Endothelial cell of umbilical vein (primary cell): ENCODE measurements at regions not wholly inside any gene's neighbourhood (a gene's known extent, or its start where the extent isn't known, plus 50 kb on each side); places are given as distances from the start of the nearest gene placed in this dataset.
"Not testable (repeated sequence)": the region's sequence is repeated elsewhere in the genome, so short reads cannot be mapped to it uniquely, and the experiment has no call there.

ENCODE experiments used
- BruUV-seq: library from RNA; stranded (reverse); fragments of 400-500 nt; replicated peaks from 2 replicates; lab custom pipeline; 2021; lab: Mats Ljungman, UMichigan
- CTCF ChIA-PET: fragments of 300-600, 350-600 bp; sonication (Branson Sonifier 250); formaldehyde crosslinking; loops from one replicate; lab custom pipeline; 2021; ENCODE audit warnings: antibody characterized with exemption, inconsistent platforms; lab: Charles Lee
- POLR2A ChIA-PET: fragments of 300-600, 350-600 bp; sonication (Branson Sonifier 250); formaldehyde crosslinking; loops from one replicate; lab custom pipeline; 2021; ENCODE audit warnings: antibody characterized with exemption, inconsistent platforms; lab: Charles Lee
- DNase-seq: peaks from one replicate; pipeline ENCODE4 v3.0.0-alpha.2; 2011; ENCODE audit warnings: low read depth, low spot score
- FAIRE-seq: peaks from 2 replicates; lab custom pipeline; 2011; peaks lifted over from hg19 to GRCh38; lab: Jason Lieb, UNC
- H2AFZ ChIP-seq: 2 replicates; pipeline ENCODE4 v1.6.0; 2012; ENCODE audit warnings: low read depth, low read length, control low read depth, inconsistent platforms
- H3K27ac ChIP-seq: 2 replicates; pipeline ENCODE4 v1.5.1; 2011; ENCODE audit warnings: low read depth, mild to moderate bottlenecking, control low read depth, low read length, moderate library complexity; ENCODE audit not compliant: insufficient read depth
- H3K27me3 ChIP-seq, 2 experiments: 2 replicates each; pipeline versions ENCODE4 v1.6.0 to v1.6.1; 2011; ENCODE audit warnings: low read length in 2 of 2, mixed read lengths in 1 of 2; ENCODE audit not compliant: control insufficient read depth in 2 of 2, insufficient read depth in 2 of 2
- H3K36me3 ChIP-seq, 2 experiments: 2 replicates in 1 of 2; 3 replicates in 1 of 2; pipeline ENCODE4 v1.5.1; 2011; ENCODE audit warnings: low read length in 2 of 2, mild to moderate bottlenecking in 1 of 2, moderate library complexity in 1 of 2; ENCODE audit not compliant: control insufficient read depth in 2 of 2, insufficient read depth in 2 of 2; ENCODE audit errors: extremely low read depth in 1 of 2
- H3K4me1 ChIP-seq: 3 replicates; pipeline ENCODE4 v1.5.1; 2011; ENCODE audit warnings: mild to moderate bottlenecking, low read length; ENCODE audit not compliant: control insufficient read depth, insufficient read depth; ENCODE audit errors: extremely low read depth
- H3K4me2 ChIP-seq: 2 replicates; pipeline ENCODE4 v1.6.1; 2011; ENCODE audit warnings: low read length, control low read depth, mixed read lengths; ENCODE audit not compliant: insufficient read depth
- H3K4me3 ChIP-seq, 3 experiments: fragments of 200-600 bp in 1 of 3; sonication (generic), shearing (Covaris generic) in 1 of 3; replicated peaks in 1 of 3; 2 replicates each; pipeline ENCODE4 v1.5.1; 2011 to 2016; ENCODE audit warnings: control low read depth in 3 of 3, low read length in 3 of 3, mild to moderate bottlenecking in 2 of 3, inconsistent platforms in 1 of 3, low read depth in 1 of 3, moderate library complexity in 1 of 3; ENCODE audit not compliant: insufficient read depth in 1 of 3
- H3K79me2 ChIP-seq: 2 replicates; pipeline ENCODE4 v1.6.0; 2012; ENCODE audit warnings: low read length, inconsistent platforms; ENCODE audit not compliant: control insufficient read depth, insufficient read depth
- H3K9ac ChIP-seq: replicated peaks from 2 replicates; pipeline ENCODE3; 2011; ENCODE audit warnings: low read length, control low read depth; ENCODE audit not compliant: insufficient read depth; ENCODE audit errors: extremely low read depth
- H3K9me1 ChIP-seq: replicated peaks from 3 replicates; pipeline ENCODE4 v1.6.0; 2011; ENCODE audit warnings: mild to moderate bottlenecking, low read length; ENCODE audit not compliant: control insufficient read depth, insufficient read depth; ENCODE audit errors: extremely low read depth
- H3K9me3 ChIP-seq: replicated peaks from 2 replicates; pipeline ENCODE4 v1.5.1; 2012; ENCODE audit warnings: low read length, inconsistent platforms; ENCODE audit not compliant: control insufficient read depth, insufficient read depth
- H4K20me1 ChIP-seq: replicated peaks from 2 replicates; pipeline ENCODE3; 2011; ENCODE audit warnings: mild to moderate bottlenecking, low read length; ENCODE audit not compliant: control insufficient read depth, insufficient read depth; ENCODE audit errors: extremely low read depth
- EZH2 ChIP-seq: IDR thresholded peaks from 2 replicates; pipeline ENCODE4 v1.6.1; 2012; ENCODE audit warnings: borderline replicate concordance, low read depth, mild to moderate bottlenecking, moderate library complexity, low read length, inconsistent platforms; ENCODE audit not compliant: severe bottlenecking
- FOS ChIP-seq: IDR thresholded peaks from 2 replicates; pipeline ENCODE4 v1.6.1; 2011; ENCODE audit warnings: mild to moderate bottlenecking, low read length, moderate library complexity, borderline replicate concordance; ENCODE audit not compliant: insufficient read depth
- GATA2 ChIP-seq: IDR thresholded peaks from 2 replicates; pipeline ENCODE4 v1.7.0; 2011; ENCODE audit warnings: low read depth, mild to moderate bottlenecking, moderate library complexity, mixed read lengths, low read length; ENCODE audit not compliant: insufficient read length, insufficient read depth
- JUN ChIP-seq: IDR thresholded peaks from 2 replicates; pipeline ENCODE4 v1.6.1; 2011; ENCODE audit warnings: borderline replicate concordance, low read depth; ENCODE audit not compliant: insufficient read length, insufficient read depth
- MYC ChIP-seq: IDR thresholded peaks from one replicate; pipeline ENCODE4 v1.6.1; 2011; ENCODE audit warnings: mild to moderate bottlenecking, low read depth, low read length
- POLR2A ChIP-seq: IDR thresholded peaks from 2 replicates; pipeline ENCODE4 v1.6.1; 2012; ENCODE audit warnings: low read depth, mild to moderate bottlenecking, control low read depth, low read length
- POLR2AphosphoS5 ChIP-seq: IDR thresholded peaks from 2 replicates; pipeline ENCODE4 v1.6.1; 2012; ENCODE audit warnings: low read depth, mild to moderate bottlenecking, control low read depth, low read length, moderate library complexity; ENCODE audit not compliant: insufficient read depth
- dilution Hi-C: fragments of 300-500 bp; cut with MboI; formaldehyde crosslinking; loops from one replicate; pipeline ENCODE4 v1.15.0; 2019; ENCODE audit warnings: low sequenced_read_pairs; ENCODE audit not compliant: extremely low pct_ligation_motif_present
- intact Hi-C: fragments of 100-400 bp; cut with micrococcal nuclease; formaldehyde crosslinking; loops from one replicate; pipeline ENCODE4 v1.10.0; 2022
- TF ChIP-seq, protein P1 (sequence below): IDR thresholded peaks from 2 replicates; pipeline ENCODE4 v1.6.1; 2011; ENCODE audit not compliant: insufficient read depth, insufficient read length
- TF ChIP-seq, protein P2 (sequence below), 2 donors: IDR thresholded peaks; 1 replicate in 1 of 2; 2 replicates in 1 of 2; pipeline ENCODE4 v1.5.1; 2011; ENCODE audit warnings: low read length in 2 of 2, mild to moderate bottlenecking in 2 of 2, moderate library complexity in 2 of 2, control low read depth in 1 of 2, inconsistent platforms in 1 of 2, low read depth in 1 of 2; ENCODE audit not compliant: insufficient read depth in 1 of 2; ENCODE audit errors: extremely low read depth in 1 of 2

DNA sequence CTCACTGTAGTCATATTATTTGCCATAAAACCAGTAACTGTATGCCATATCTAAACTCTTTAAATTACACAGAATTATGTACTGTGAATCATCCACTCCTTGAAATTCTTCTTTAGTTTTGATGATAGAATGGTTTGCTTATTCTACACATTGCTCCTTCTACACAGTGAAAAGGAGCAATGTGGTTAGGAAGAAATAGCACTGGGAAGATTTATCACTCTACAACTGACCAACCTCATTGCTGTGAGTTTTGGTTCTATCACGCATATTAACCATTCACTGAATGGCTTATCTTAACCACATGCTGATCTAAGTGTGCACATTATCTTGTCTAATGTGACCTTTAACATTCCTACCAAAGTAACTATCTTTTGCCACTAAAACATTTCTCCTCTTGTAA lies 415.7 kb upstream of the NDST4 start:
- ChIA-PET POLR2A (no interaction called here), CTCF (no interaction called here)
- FAIRE-seq (no peak), DNase-seq (no peak)
- no peak overlapping the region for H3K9ac ChIP-seq
- intact Hi-C loops (no loop called here), dilution Hi-C loops (no loop called here)
- H3K4me3 ChIP-seq = no peak overlapping the region
- no peak overlapping the region for H2AFZ ChIP-seq
- TF ChIP-seq FOS (no peak), POLR2A (no peak), GATA2 (no peak), MYC (no peak), POLR2AphosphoS5 (no peak), JUN (no peak), EZH2 (no peak)
- TF ChIP-seq, protein P1, sequence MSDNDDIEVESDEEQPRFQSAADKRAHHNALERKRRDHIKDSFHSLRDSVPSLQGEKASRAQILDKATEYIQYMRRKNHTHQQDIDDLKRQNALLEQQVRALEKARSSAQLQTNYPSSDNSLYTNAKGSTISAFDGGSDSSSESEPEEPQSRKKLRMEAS = no peak
- TF ChIP-seq, protein P2, sequence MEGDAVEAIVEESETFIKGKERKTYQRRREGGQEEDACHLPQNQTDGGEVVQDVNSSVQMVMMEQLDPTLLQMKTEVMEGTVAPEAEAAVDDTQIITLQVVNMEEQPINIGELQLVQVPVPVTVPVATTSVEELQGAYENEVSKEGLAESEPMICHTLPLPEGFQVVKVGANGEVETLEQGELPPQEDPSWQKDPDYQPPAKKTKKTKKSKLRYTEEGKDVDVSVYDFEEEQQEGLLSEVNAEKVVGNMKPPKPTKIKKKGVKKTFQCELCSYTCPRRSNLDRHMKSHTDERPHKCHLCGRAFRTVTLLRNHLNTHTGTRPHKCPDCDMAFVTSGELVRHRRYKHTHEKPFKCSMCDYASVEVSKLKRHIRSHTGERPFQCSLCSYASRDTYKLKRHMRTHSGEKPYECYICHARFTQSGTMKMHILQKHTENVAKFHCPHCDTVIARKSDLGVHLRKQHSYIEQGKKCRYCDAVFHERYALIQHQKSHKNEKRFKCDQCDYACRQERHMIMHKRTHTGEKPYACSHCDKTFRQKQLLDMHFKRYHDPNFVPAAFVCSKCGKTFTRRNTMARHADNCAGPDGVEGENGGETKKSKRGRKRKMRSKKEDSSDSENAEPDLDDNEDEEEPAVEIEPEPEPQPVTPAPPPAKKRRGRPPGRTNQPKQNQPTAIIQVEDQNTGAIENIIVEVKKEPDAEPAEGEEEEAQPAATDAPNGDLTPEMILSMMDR (IDR thresholded peaks at IDR 0.05; ENCODE audit: extremely low read depth in 1 of 2, insufficient read depth in 1 of 2, low read depth in 1 of 2, low read length in 2 of 2) = no peak
- no peak overlapping the region for H3K4me2 ChIP-seq
- no peaks in the 10 kb centered on the region for H3K4me1 ChIP-seq
- no peaks in the 10 kb centered on the region for H3K27me3 ChIP-seq
- no peaks in the 10 kb centered on the region for H3K9me1 ChIP-seq
- H4K20me1 ChIP-seq = no peaks in the 10 kb centered on the region
- H3K27ac ChIP-seq = no peak overlapping the region
- BruUV-seq = no TSS peak
- peaks cover 2% of the 10 kb centered on the region for H3K9me3 ChIP-seq
- no peaks in the 10 kb centered on the region for H3K79me2 ChIP-seq
- no peaks in the 10 kb centered on the region for H3K36me3 ChIP-seq

DNA sequence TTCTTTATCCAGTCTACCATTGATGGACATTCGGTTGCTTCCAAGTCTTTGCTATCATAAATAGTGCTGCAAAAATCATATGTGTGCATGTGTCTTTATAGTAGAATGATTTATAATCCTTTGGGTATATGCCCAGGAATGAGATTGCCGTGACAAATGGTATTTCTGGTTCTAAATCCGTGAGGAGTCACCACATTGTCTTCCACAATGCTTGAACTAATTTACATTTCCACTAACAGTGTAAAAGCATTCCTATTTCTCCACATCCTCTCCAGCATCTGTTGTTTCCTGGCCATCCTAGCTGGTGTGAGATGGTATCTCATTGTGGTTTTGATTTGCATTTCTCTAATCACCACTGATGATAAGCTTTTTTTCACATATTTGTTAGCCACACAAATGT lies 406.1 kb upstream of the NDST4 start:
- H3K4me3 ChIP-seq, H3K9me1 ChIP-seq, FAIRE-seq, DNase-seq, BruUV-seq, H2AFZ ChIP-seq, H3K27me3 ChIP-seq, POLR2A ChIA-PET, H3K36me3 ChIP-seq, H3K9me3 ChIP-seq, intact Hi-C loops, H3K9ac ChIP-seq, H3K4me1 ChIP-seq, dilution Hi-C loops, H4K20me1 ChIP-seq, H3K79me2 ChIP-seq, CTCF ChIA-PET, H3K4me2 ChIP-seq, H3K27ac ChIP-seq: not testable (repeated sequence)
